ENCODE measurements at regions not wholly inside any gene's neighbourhood (a gene's known extent, or its start where the extent isn't known, plus 50 kb on each side); places are given as distances from the start of the nearest gene placed in this dataset.
"Not testable (repeated sequence)": the region's sequence is repeated elsewhere in the genome, so short reads cannot be mapped to it uniquely, and the experiment has no call there.

DNA sequence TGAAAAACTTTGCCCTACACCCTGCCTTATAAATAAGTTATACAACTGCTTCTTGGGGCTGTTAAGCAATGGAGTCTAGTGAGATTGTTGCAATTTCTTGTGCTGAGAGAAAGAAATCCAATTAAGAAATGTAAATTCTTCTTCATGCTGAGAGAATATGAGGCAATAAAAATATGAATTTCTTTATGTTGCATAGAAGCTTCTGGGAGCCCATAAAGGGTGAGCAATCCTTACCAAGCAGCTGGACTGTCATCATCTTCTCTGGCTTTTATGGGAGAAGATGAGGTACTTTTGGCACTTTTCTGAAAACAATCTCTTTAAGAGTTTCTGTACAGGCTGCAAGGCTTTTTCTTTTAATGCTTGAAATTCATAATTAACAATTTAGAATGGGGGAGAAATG lies 204.3 kb downstream of the DMRTA1 start:
- TF ChIP-seq, protein P1, sequence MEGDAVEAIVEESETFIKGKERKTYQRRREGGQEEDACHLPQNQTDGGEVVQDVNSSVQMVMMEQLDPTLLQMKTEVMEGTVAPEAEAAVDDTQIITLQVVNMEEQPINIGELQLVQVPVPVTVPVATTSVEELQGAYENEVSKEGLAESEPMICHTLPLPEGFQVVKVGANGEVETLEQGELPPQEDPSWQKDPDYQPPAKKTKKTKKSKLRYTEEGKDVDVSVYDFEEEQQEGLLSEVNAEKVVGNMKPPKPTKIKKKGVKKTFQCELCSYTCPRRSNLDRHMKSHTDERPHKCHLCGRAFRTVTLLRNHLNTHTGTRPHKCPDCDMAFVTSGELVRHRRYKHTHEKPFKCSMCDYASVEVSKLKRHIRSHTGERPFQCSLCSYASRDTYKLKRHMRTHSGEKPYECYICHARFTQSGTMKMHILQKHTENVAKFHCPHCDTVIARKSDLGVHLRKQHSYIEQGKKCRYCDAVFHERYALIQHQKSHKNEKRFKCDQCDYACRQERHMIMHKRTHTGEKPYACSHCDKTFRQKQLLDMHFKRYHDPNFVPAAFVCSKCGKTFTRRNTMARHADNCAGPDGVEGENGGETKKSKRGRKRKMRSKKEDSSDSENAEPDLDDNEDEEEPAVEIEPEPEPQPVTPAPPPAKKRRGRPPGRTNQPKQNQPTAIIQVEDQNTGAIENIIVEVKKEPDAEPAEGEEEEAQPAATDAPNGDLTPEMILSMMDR (IDR thresholded peaks at IDR 0.05) = no peak
- TF ChIP-seq POLR2A (IDR thresholded peaks at IDR 0.05) = no peak
- DNase-seq (ENCODE audit: low spot score in 2 of 2) = no peak
- no peak overlapping the region for H3K4me3 ChIP-seq (ENCODE audit: low read depth, poor library complexity, severe bottlenecking)
- intact Hi-C loops (cut with DNase I; ENCODE audit: low total_unique reads) = no loop called here

DNA sequence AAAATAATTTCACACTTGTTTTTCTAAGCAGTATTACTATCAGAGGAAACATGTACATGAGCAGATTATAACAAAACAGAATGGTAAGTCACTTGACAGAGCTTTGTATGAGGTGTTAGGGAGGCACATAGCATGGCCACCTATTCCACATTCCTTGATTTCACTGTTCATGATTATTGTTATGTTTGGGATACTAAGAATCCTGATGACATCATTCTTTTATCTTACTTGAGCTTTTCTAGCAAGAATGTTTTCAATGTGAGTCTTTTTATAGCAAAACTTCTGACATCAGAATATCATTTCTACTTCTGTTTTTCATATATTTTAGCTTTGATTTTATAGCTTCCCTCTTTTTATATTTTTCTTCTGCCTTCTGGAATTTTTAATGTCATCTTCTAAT lies 208.2 kb downstream of the DMRTA1 start:
- no peak for TF ChIP-seq POLR2A (IDR thresholded peaks at IDR 0.05)
- TF ChIP-seq, protein P1 (IDR thresholded peaks at IDR 0.05) = no peak
- DNase-seq (ENCODE audit: low spot score in 2 of 2) = no peak
- intact Hi-C loops (cut with DNase I; ENCODE audit: low total_unique reads) = no loop called here

DNA sequence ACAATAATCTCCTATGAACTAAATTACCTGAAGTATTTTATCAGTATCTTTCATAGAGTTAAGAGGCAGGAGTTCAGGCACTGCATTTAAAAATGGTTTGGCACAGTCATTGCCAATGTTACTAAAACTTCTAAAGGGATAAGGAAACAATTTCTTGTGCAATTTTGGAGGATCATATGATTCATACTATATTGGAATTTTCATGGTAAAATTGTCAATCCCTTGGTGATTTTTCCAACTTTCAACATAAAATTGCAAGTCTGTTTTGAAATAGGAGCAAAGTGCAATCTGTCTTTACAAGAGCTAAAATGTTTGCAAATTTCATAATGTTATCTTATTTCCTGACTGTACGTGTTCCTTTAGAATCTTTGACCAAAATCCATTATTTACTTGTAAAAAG lies 211.1 kb downstream of the DMRTA1 start:
- TF ChIP-seq, protein P1 (IDR thresholded peaks at IDR 0.05) = no peak
- no peak for TF ChIP-seq POLR2A (IDR thresholded peaks at IDR 0.05)
- intact Hi-C loops (cut with DNase I; ENCODE audit: low total_unique reads) = no loop called here
- WGBS, 2 donors = 69 to 76% methylated on average over 1 of the region's 1 CpG
- no peak overlapping the region for H3K4me3 ChIP-seq (ENCODE audit: low read depth, poor library complexity, severe bottlenecking)
- no peak for DNase-seq (ENCODE audit: low spot score in 2 of 2)

More for the DNA sequence above, 208.2 kb downstream of the DMRTA1 start:
- no peak overlapping the region for H3K4me3 ChIP-seq (ENCODE audit: low read depth, poor library complexity, severe bottlenecking)

DNA sequence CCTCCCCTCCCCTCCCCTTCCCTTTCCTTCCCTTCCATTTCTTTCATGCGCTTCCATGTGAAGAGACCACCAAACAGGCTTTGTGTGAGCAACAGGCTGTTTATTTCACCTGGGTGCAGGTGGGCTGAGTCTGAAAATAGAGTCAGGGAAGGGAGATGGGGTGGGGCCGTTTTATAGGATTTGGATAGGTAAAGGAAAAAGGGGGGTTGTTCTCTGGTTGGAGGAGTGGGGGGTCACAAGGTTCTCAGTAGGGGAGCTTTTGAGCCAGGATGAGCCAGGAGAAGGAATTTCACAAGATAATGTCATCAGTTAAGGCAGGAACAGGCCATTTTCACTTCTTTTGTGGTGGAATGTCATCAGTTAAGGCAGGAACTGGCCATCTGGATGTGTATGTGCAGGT lies 211.9 kb downstream of the DMRTA1 start:
- DNase-seq (ENCODE audit: low spot score in 2 of 2); H3K4me3 ChIP-seq (ENCODE audit: low read depth, poor library complexity, severe bottlenecking); intact Hi-C loops (cut with DNase I; ENCODE audit: low total_unique reads): not testable (repeated sequence)
- 63 to 69% methylated on average over 2 of the region's 2 CpGs for WGBS, 2 donors

DNA sequence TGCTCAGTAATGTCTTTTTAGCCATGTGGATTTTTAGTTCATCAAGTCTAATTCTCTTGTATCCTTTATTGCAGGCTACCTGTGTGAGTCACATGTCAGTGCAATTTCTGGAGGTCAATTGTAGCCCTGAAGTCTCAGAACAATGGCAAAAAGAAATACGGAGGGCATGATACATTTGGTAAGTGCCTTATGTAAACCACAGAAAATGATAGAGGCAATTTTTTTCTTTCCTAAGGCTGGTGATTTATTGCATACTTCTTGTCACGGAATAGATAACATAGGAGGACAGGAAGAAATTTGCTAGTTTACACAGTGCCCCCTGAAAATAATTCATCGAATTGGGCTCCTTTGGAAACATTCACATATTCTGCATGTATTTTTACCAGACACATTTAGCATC lies 235.9 kb downstream of the DMRTA1 start:
- intact Hi-C loops (cut with DNase I; ENCODE audit: low total_unique reads) = no loop called here
- TF ChIP-seq, protein P1 (IDR thresholded peaks at IDR 0.05) = no peak
- TF ChIP-seq POLR2A (IDR thresholded peaks at IDR 0.05) = no peak
- 36 to 45% methylated on average over 3 of the region's 3 CpGs for whole genome bisulfite sequencing, 2 donors
- no peak overlapping the region for H3K4me3 ChIP-seq (ENCODE audit: low read depth, poor library complexity, severe bottlenecking)
- no peak for DNase-seq (ENCODE audit: low spot score in 2 of 2)

DNA sequence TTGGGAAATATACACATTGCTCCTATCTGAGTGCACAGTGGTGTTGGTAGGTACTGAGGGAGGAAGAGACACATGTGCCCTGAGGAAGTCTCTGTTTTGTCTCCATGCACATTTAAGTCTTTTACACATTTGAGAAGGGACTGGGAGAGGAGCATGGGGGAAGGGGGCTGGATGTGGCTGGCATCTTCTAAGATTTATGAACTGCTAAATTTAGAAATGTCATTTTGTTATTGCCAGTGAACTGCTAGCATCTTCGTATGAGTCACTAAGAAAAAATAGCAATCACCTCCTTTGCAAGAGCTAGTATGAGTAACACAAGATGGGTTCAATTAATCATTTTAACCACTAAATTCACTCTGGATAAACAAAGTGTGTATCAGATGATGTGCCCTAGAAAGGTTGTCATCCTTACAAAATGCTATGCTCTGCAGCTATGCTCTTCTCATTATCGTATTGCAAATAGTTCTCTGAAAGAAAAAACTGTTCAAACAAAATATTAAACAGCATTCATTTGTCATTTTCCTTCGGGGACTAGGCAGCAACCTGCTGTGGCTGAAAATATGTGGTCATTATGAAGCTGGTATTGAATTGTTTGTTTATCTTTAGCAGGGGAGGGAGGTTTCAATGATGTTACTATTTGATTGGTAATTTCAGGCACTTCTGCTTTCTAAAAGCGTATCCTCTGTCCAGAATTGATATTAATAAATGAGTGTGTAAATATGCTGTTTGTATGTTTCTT lies 236.5 kb downstream of the DMRTA1 start:
- no peak for TF ChIP-seq POLR2A (IDR thresholded peaks at IDR 0.05)
- TF ChIP-seq, protein P1 (IDR thresholded peaks at IDR 0.05) = no peak
- H3K4me3 ChIP-seq (ENCODE audit: low read depth, poor library complexity, severe bottlenecking) = no peak overlapping the region
- intact Hi-C loops (cut with DNase I; ENCODE audit: low total_unique reads) = no loop called here
- no peak for DNase-seq (ENCODE audit: low spot score in 2 of 2)
- 32 to 36% methylated on average over 4 of the region's 4 CpGs for WGBS, 2 donors

Data from lower leg skin (tissue), 4 donors.